ENCODE measurements at regions not wholly inside any gene's neighbourhood (a gene's known extent, or its start where the extent isn't known, plus 50 kb on each side); places are given as distances from the start of the nearest gene placed in this dataset.
A peak's percentile ranks its signal among the peaks of the same experiment; 100 is the strongest.

DNA sequence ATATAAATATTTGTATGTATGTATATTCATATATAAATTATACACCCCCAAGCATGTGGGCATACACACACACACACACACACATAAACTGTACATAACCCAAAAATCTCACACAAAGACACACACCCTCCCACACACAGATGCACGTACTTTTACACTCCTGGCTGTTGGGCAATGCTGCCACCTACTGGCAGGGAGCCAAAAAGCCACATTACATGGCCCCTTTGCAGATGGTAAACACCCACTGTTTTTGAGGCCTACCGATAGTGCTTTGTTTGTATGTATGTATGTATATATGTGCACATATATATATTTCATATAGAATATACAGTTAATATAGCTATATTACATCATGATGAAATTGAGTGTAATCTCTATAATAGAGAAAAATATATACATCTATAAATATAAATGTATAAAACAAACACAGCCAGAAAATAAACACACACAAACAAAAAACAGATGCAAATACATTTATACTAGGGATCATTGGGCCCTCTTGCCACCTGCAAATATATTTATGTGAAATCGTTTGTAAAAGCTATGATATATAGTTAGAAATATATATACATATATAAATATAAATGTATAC, 120.1 kb upstream of the ACBD5 start:
- TF ChIP-seq, protein P1, sequence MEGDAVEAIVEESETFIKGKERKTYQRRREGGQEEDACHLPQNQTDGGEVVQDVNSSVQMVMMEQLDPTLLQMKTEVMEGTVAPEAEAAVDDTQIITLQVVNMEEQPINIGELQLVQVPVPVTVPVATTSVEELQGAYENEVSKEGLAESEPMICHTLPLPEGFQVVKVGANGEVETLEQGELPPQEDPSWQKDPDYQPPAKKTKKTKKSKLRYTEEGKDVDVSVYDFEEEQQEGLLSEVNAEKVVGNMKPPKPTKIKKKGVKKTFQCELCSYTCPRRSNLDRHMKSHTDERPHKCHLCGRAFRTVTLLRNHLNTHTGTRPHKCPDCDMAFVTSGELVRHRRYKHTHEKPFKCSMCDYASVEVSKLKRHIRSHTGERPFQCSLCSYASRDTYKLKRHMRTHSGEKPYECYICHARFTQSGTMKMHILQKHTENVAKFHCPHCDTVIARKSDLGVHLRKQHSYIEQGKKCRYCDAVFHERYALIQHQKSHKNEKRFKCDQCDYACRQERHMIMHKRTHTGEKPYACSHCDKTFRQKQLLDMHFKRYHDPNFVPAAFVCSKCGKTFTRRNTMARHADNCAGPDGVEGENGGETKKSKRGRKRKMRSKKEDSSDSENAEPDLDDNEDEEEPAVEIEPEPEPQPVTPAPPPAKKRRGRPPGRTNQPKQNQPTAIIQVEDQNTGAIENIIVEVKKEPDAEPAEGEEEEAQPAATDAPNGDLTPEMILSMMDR (tag by site-specific recombination; IDR thresholded peaks at IDR 0.05), result peak; percentile 84
- TF ChIP-seq MYNN (tag by site-specific recombination; IDR thresholded peaks at IDR 0.05; ENCODE audit: borderline replicate concordance) (no peak), ZFP41 (tag by site-specific recombination; IDR thresholded peaks at IDR 0.05; ENCODE audit: borderline replicate concordance) (no peak), ZNF423 (tag by site-specific recombination; IDR thresholded peaks at IDR 0.05) (no peak), ZNF138 (tag by site-specific recombination; IDR thresholded peaks at IDR 0.05; ENCODE audit: borderline replicate concordance) (no peak)

All from HEK293 (cell line).